Activated naive CD4-positive, alpha-beta T cell treated with anti-CD3 and anti-CD28 coated beads, Interleukin-2, amount 50 U/mL, for 72 hours (primary cell): ENCODE measurements at regions not wholly inside any gene's neighbourhood (a gene's known extent, or its start where the extent isn't known, plus 50 kb on each side); places are given as distances from the start of the nearest gene placed in this dataset.
A peak's percentile ranks its signal among the peaks of the same experiment; 100 is the strongest.

Source experiments
- ATAC-seq, 2 donors: fragments of 150-1000 bp; cut with Tn5 transposase; 2 replicates each; pipeline ENCODE4 v1.10.0; 2021; ENCODE audit warnings: mild to moderate bottlenecking in 2 of 2, moderate library complexity in 2 of 2
- DNase-seq, 2 donors: peaks; one replicate each; pipeline ENCODE4 v3.0.0; 2021 to 2022; ENCODE audit warnings: low spot score in 2 of 2
- H3K27ac Mint-ChIP-seq, 2 donors: one replicate each; pipeline ENCODE4 v1.8.0; 2022; ENCODE audit warnings: mild to moderate bottlenecking in 2 of 2, mixed read lengths in 2 of 2
- H3K36me3 Mint-ChIP-seq, 2 donors: one replicate each; pipeline ENCODE4 v1.8.0; 2022; ENCODE audit warnings: mixed read lengths in 2 of 2
- H3K9me3 Mint-ChIP-seq, 2 donors: one replicate each; pipeline ENCODE4 v1.8.0; 2022; ENCODE audit warnings: mixed read lengths in 2 of 2

DNA sequence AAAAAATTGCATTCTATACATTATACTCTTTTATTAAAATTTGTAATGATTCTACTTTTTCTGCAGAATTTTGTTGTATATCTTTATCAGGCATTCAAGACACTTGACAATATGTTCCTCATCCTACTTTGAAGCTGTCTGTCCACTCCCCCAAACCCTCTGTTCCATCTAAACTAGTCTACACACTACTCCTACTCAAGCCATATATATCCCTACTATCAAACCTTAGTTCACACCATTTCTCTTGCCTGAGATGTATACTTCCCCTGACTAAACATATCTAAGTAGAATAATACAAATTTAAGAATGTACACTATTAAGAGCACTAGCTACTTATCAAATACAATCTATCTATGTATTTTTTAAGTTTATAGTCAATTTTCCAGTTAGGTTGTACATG lies 107.1 kb upstream of the FTMT start:
- ATAC-seq (no peak), DNase-seq (no peak)
- Mint-ChIP-seq H3K9me3 (peaks cover 5 to 17% of the 10 kb centered on the region in 2 donors), H3K36me3 (no peaks in the 10 kb centered on the region), H3K27ac (no peak overlapping the region)

- no peak for DNase-seq
- H3K9me3 Mint-ChIP-seq: peaks cover 5 to 17% of the 10 kb centered on the region in 2 donors
- no peak overlapping the region for H3K27ac Mint-ChIP-seq
- H3K36me3 Mint-ChIP-seq: no peaks in the 10 kb centered on the region
- ATAC-seq: no peak
Measured at GRCh38 chr5:121745407-121745806, 106.3 kb upstream of the FTMT start.

GRCh38 chr5:121746763-121747162 lies 104.9 kb upstream of the FTMT start:
- Mint-ChIP-seq H3K27ac (no peak overlapping the region), H3K36me3 (no peaks in the 10 kb centered on the region), H3K9me3 (peaks cover 5 to 13% of the 10 kb centered on the region in 2 donors)
- DNase-seq (no peak), ATAC-seq (no peak)

GRCh38 chr5:121748686-121749085 lies 103.0 kb upstream of the FTMT start:
- H3K27ac Mint-ChIP-seq: peak overlapping the region in 1 of 2 donors; percentile 45
- peaks cover 0 to 6% of the 10 kb centered on the region in 2 donors for H3K9me3 Mint-ChIP-seq
- DNase-seq (no peak), ATAC-seq (no peak)
- H3K36me3 Mint-ChIP-seq: no peaks in the 10 kb centered on the region

DNA sequence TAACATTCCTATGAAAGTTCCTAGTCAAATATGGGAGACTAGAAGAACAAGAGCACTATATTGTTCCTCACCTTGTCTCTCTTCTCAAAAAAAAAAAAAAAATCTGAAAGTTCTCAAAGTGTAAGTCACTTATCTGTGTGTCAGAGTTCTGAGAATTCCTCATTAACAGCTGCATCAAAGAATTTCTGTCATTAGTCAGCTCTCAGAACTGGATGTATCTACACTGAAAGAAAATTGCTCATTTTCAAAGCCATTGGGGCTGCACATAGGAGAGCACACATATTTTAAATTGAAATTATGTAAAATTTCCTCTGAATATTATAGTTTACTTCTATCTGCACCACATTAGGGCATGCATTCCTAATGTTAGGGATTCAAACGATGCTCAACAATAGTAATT lies 99.5 kb upstream of the FTMT start:
- Mint-ChIP-seq H3K9me3 (peaks cover 0 to 3% of the 10 kb centered on the region in 2 donors), H3K36me3 (no peaks in the 10 kb centered on the region), H3K27ac (no peak overlapping the region)
- DNase-seq (no peak), ATAC-seq (no peak)

DNA sequence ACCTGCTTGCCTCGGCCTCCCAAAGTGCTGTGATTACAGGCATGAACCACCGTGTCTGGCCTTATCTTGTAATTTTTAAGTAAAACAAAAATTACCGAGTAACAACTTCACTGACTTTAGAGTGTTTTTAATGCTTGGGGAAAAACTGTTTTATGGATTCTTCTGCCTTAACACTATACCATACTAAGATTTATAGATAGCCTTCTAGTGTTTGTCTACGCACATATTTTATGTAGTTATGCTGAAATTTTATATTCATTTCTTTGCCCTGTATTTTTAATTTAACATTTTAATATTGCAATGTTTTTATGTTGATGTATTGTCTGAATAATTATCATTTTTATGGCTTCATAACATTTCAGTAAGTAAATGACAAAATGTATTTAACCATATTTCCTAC lies 96.4 kb upstream of the FTMT start:
- DNase-seq: no peak
- no peaks in the 10 kb centered on the region for H3K36me3 Mint-ChIP-seq
- no peak overlapping the region for H3K27ac Mint-ChIP-seq
- ATAC-seq: no peak
- no peaks in the 10 kb centered on the region for H3K9me3 Mint-ChIP-seq

DNA sequence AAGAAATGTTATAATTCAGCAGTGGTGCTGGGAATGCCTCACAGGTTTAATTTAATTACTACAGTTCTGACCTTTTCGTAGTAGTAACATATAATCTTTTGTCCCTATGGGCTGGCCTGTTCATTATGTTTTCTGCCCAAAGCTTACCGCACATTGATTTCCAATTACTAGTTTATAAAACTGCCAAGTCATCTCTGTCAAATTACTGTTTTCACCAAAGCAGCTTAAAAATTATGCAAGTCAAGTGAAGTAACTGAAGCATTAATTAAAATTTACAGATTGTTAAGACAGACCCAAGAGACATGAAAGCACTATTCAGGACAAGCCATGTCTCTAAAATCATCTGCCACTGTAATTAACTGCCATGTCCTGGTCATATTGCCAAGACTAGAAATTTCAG lies 93.9 kb upstream of the FTMT start:
- DNase-seq (no peak), ATAC-seq (no peak)
- Mint-ChIP-seq H3K27ac (no peak overlapping the region), H3K36me3 (no peaks in the 10 kb centered on the region), H3K9me3 (no peaks in the 10 kb centered on the region)

DNA sequence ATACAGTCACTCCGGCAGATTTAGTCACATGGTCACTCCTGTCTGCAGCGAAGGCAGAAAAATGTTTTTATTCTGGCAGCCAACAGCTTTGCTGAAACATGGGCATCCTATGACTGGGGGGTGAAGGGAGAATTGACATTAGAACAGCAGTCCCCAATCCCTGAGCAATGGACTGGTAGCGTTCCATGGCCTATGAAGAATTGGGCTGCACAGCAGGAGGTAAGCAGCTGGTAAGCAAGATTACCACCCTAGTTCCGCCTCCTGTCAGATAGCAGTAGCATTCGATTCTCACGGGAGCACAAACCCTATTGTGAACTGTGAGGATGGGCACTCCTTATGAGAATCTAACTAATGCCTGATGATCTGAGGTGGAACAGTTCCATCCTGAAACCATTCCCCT lies 93.1 kb upstream of the FTMT start:
- ATAC-seq (no peak), DNase-seq (no peak)
- Mint-ChIP-seq H3K9me3 (peaks cover 0 to 1% of the 10 kb centered on the region in 2 donors), H3K27ac (no peak overlapping the region), H3K36me3 (no peaks in the 10 kb centered on the region)

DNA sequence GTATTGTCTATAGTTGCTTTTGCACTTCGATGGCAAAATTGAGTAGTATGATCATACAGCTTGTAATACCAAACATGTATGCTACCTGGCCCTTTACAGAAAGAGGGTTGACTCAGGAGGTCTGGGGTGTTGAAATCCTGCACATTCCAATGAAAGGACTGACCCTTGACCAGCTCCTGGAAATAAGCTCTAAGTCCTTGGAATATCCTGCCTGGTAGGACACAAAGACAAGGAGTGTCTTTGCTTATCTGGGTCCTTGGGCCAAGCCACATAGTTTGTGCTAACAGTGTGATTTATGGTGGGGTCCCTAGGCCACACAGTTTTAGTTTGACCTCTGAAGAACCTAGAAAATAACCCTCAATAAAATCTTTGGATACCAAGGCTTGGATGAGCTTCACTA lies 89.3 kb upstream of the FTMT start:
- H3K27ac Mint-ChIP-seq: no peak overlapping the region
- H3K36me3 Mint-ChIP-seq: no peaks in the 10 kb centered on the region
- H3K9me3 Mint-ChIP-seq: peaks cover 0 to 4% of the 10 kb centered on the region in 2 donors
- DNase-seq (no peak), ATAC-seq (no peak)

DNA sequence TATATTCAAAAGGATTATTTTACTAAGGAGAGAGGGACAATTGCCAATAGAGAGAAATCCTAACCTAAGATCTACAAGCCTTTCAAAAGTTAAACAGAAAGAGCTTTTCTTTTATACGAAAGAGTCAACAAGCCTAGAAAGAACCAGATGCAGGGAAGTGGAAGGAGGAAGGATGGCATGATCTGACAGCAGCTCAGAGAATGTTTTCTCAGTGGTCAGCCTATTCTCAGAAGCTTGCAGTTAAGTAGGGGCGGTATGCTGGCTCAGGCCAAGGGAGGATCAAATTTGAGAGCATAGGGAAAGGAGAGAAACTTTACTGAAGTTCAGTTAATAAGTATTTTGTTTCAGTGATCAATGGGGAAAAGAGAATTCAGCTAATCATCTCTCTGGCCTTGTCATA lies 88.0 kb upstream of the FTMT start:
- H3K27ac Mint-ChIP-seq: no peak overlapping the region

DNA sequence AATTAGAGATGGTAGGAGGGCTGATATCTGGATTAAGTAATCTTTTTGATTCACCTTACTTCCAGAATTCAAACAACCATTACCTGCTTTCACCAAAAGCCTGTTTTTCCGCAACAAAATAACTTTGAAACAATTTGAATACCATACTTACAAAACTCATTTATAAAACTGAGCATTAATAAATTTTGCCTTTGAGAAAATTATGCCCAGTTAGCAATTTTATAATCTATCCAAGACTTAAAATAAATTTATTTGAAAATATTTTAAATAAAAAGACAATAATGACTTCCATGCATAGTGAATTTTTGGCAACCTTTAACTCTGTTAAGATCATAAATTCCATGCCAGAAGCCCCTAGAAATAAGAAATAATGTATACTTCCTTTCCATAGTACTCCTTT lies 71.3 kb upstream of the FTMT start:
- ATAC-seq (no peak), DNase-seq (no peak)
- Mint-ChIP-seq H3K36me3 (no peaks in the 10 kb centered on the region), H3K27ac (no peak overlapping the region), H3K9me3 (peaks cover 0 to 3% of the 10 kb centered on the region in 2 donors)

More for the DNA sequence above, 88.0 kb upstream of the FTMT start:
- ATAC-seq (no peak), DNase-seq (no peak)
- Mint-ChIP-seq H3K9me3 (peaks cover 0 to 4% of the 10 kb centered on the region in 2 donors), H3K36me3 (no peaks in the 10 kb centered on the region)

GRCh38 chr5:121783700-121784099 lies 68.0 kb upstream of the FTMT start:
- DNase-seq (no peak), ATAC-seq (no peak)
- Mint-ChIP-seq H3K27ac (no peak overlapping the region), H3K36me3 (no peaks in the 10 kb centered on the region), H3K9me3 (peaks cover 3% of the 10 kb centered on the region in 2 donors)

DNA sequence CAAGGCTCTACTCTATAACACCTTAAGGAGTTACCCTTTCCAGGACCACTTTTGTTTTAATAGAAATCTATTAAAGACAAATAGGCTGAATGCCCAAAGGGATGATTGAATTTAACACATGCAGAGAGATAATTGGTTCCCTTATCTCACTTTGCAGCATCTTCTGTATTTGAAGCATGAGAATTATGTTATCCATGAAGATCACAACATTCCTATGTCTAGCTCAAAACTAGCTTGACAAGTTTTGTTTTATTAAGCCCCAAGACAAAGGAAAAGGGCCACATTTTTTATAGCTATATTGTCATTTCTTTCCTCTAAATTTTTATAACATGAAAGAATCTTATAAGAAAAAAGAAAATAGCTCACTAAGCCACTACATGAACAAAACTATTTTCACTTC lies 57.9 kb upstream of the FTMT start:
- no peak for DNase-seq
- H3K36me3 Mint-ChIP-seq: no peaks in the 10 kb centered on the region

DNA sequence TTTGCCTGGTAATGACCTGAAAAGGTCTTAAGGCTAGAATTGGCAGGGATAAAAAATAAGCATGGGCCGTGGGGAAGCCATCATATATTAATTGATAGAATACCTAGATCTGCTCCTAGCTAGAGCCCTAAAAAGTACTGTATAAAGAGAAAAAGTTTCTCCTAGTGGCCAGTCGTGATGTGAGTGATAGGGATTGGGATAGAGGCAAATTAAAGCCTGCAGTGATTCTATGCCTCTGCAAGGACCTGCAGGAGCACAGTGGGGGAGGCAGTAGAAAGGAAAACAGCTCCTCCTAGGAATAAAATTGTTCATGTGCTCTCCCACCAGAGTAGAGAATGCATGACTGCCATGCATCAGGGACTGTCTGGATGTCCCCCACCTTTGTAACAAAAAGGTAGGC lies 56.2 kb upstream of the FTMT start:
- no peak overlapping the region for H3K27ac Mint-ChIP-seq
- ATAC-seq (no peak), DNase-seq (no peak)
- no peaks in the 10 kb centered on the region for H3K36me3 Mint-ChIP-seq
- peaks cover 0 to 3% of the 10 kb centered on the region in 2 donors for H3K9me3 Mint-ChIP-seq

More for the DNA sequence above, 57.9 kb upstream of the FTMT start:
- Mint-ChIP-seq H3K27ac (no peak overlapping the region), H3K9me3 (peaks cover 0 to 3% of the 10 kb centered on the region in 2 donors)
- ATAC-seq: no peak

DNA sequence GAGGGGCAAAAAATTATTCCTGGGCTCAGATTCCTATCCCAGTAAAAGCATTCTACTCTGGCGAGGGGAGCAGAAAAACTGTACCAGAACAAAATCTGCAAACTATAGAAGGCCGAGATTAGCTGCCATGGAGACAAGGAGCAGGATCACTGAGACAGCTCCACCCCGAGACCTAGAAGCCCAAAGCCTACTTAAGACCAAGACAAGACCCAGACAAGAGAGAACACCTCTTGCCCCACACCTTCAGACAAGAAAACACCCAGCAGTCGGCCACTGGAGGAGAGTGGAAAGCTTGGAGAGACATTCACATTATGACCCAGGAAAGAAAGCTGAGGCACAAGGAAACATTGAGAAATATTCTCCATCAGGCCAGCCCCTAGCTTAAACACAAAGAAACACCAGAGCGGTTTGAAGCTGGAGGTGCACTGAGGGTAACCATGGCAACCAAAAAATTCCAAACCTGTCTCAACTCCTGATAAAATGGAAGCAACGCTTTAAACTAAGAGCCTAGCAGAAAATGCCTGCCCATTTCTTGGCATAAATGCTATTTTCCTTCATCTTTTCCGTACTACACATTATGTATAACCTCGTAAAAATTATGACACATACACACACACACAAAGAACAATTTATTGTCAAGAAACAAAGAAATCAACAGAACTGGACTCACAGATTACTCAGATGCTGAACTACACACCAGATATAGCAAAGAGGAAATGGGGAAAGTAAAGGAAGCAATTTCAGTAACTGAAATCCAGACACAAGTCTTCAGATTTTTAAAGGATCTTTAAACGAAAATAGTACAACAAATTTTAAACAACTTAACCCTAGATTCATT lies 53.8 kb upstream of the FTMT start:
- ATAC-seq (no peak), DNase-seq (no peak)
- peaks cover 0 to 3% of the 10 kb centered on the region in 2 donors for H3K9me3 Mint-ChIP-seq
- H3K27ac Mint-ChIP-seq: no peak overlapping the region
- no peaks in the 10 kb centered on the region for H3K36me3 Mint-ChIP-seq
